ENCODE measurements at regions not wholly inside any gene's neighbourhood (a gene's known extent, or its start where the extent isn't known, plus 50 kb on each side); places are given as distances from the start of the nearest gene placed in this dataset.

DNA sequence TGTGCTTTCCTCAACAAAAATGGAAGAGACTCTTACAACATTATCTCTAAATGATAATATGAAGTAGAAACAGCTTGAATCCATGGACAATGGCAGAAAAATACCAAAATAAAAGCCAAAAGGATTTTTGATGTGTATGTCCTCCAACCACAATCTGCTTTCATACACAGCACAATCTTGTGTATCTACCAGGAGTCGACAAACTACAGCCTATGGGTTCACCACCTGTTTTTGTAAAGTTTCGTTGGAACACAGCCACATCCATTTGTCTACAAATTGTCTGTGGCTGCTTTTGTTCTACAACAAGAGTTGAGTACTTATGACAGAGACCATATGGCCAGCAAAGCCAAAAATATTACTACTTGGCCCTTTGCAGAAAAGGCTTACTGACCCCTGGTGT is 88.7 kb upstream of the UBE2E2 start:
- no peak overlapping the region for H3K4me3 Mint-ChIP-seq (ENCODE audit: unreplicated experiment)
- no peaks in the 10 kb centered on the region for H3K36me3 Mint-ChIP-seq (ENCODE audit: low read depth, unreplicated experiment)
- TF ChIP-seq, protein P1, sequence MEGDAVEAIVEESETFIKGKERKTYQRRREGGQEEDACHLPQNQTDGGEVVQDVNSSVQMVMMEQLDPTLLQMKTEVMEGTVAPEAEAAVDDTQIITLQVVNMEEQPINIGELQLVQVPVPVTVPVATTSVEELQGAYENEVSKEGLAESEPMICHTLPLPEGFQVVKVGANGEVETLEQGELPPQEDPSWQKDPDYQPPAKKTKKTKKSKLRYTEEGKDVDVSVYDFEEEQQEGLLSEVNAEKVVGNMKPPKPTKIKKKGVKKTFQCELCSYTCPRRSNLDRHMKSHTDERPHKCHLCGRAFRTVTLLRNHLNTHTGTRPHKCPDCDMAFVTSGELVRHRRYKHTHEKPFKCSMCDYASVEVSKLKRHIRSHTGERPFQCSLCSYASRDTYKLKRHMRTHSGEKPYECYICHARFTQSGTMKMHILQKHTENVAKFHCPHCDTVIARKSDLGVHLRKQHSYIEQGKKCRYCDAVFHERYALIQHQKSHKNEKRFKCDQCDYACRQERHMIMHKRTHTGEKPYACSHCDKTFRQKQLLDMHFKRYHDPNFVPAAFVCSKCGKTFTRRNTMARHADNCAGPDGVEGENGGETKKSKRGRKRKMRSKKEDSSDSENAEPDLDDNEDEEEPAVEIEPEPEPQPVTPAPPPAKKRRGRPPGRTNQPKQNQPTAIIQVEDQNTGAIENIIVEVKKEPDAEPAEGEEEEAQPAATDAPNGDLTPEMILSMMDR (IDR thresholded peaks at IDR 0.05; ENCODE audit: unreplicated experiment): no peak
- no peaks in the 10 kb centered on the region for H3K4me1 Mint-ChIP-seq (ENCODE audit: unreplicated experiment)
- no peak overlapping the region for H3K27ac Mint-ChIP-seq (ENCODE audit: unreplicated experiment)
- no peak for DNase-seq (ENCODE audit: low spot score)
- H3K27me3 Mint-ChIP-seq (ENCODE audit: unreplicated experiment): no peaks in the 10 kb centered on the region
- no peaks in the 10 kb centered on the region for H3K9me3 Mint-ChIP-seq (ENCODE audit: unreplicated experiment)

DNA sequence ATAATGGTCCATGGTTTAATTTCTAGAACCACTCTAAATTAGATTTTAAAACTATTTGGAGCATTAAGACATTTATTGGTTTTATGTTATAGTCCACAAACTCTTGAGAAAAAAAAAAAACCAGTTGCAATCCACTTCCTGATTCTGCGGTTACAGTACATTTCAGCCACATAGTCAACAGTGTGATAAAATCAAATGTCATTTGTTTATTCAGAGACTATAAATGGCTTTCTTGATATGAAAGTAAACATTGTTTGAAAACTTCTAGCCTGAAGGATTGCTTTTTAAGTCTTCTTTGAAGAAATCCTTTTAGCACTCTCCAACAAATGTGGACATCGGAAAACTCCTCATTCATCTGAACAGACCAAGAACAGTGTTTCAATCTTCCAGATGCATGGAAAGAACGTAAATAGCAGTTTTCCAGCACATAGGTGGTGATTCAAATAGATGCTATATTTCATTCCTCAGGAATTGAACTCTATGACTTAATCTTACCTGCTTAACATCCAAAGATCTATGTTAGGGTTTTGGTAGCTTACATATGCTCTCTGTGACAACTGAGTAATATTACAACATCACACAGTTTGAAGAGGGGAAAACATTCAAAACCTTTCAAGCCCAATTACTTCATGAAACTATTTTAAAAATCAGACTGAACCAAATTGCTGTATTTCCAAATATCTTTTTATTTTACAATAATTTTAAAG is 87.8 kb upstream of the UBE2E2 start:
- no peaks in the 10 kb centered on the region for H3K36me3 Mint-ChIP-seq (ENCODE audit: low read depth, unreplicated experiment)
- TF ChIP-seq, protein P1 (IDR thresholded peaks at IDR 0.05; ENCODE audit: unreplicated experiment): no peak
- no peak for DNase-seq (ENCODE audit: low spot score)
- no peak overlapping the region for H3K27ac Mint-ChIP-seq (ENCODE audit: unreplicated experiment)
- no peaks in the 10 kb centered on the region for H3K4me1 Mint-ChIP-seq (ENCODE audit: unreplicated experiment)
- H3K9me3 Mint-ChIP-seq (ENCODE audit: unreplicated experiment): no peaks in the 10 kb centered on the region
- H3K27me3 Mint-ChIP-seq (ENCODE audit: unreplicated experiment): no peaks in the 10 kb centered on the region
- no peak overlapping the region for H3K4me3 Mint-ChIP-seq (ENCODE audit: unreplicated experiment)

DNA sequence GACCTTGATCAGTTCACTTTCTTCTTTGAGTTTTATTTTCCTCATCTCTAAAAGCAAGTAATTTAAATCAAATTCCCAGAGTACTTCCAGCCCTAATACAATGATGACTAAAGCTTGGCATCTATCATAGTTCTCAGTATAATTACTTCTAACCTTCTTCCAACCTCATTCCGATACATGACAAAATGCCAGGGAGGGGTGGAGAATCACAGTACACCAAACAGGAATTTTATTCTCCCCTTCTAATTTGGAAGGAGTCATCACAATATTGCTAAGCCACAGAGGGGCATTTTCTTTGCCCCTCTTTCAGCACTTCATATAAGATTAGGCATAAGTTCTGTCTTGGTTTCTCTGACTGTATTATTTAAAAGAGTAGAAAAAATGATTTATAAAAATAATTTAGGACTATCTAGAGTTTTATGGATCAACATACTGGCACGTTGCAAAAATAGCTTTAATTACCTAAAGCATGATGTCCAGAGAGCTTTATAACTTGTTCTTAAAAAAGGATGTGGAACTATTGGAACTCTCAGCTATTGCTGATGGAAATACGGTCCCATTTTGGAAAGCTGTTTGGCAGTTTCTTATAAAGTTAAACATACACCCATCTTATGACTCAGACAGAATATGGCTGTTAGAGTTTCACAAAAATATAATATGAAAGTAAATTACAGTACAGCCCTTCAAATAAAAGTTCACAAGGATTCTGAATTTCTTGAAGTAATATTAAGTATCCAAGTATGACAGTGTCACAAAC is 86.9 kb upstream of the UBE2E2 start:
- H3K9me3 Mint-ChIP-seq (ENCODE audit: unreplicated experiment): no peaks in the 10 kb centered on the region
- H3K4me1 Mint-ChIP-seq (ENCODE audit: unreplicated experiment): no peaks in the 10 kb centered on the region
- TF ChIP-seq, protein P1 (IDR thresholded peaks at IDR 0.05; ENCODE audit: unreplicated experiment): no peak
- no peaks in the 10 kb centered on the region for H3K36me3 Mint-ChIP-seq (ENCODE audit: low read depth, unreplicated experiment)
- DNase-seq (ENCODE audit: low spot score): no peak
- no peak overlapping the region for H3K27ac Mint-ChIP-seq (ENCODE audit: unreplicated experiment)
- no peaks in the 10 kb centered on the region for H3K27me3 Mint-ChIP-seq (ENCODE audit: unreplicated experiment)
- no peak overlapping the region for H3K4me3 Mint-ChIP-seq (ENCODE audit: unreplicated experiment)

DNA sequence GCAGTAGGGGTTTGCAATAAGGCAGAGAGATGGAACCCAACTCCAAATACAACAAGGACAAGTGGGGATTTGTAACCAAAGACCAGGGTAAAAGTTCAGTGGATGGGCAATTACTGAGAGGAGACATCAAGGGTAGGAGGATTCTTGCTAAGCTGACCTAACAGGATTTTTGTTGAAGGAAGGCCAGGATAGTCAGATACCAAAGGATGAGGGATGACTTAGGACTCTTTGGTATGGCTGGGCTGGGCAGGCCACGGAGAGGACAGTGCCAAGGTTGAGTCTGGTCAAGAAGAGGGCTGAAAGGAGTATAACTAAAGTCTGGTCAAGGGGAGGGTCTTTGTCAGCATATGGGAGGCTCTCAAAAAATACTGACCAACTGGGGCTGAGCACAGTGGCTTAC is 85.3 kb upstream of the UBE2E2 start:
- no peaks in the 10 kb centered on the region for H3K9me3 Mint-ChIP-seq (ENCODE audit: unreplicated experiment)
- no peaks in the 10 kb centered on the region for H3K4me1 Mint-ChIP-seq (ENCODE audit: unreplicated experiment)
- DNase-seq (ENCODE audit: low spot score): no peak
- no peaks in the 10 kb centered on the region for H3K36me3 Mint-ChIP-seq (ENCODE audit: low read depth, unreplicated experiment)
- no peaks in the 10 kb centered on the region for H3K27me3 Mint-ChIP-seq (ENCODE audit: unreplicated experiment)
- TF ChIP-seq, protein P1 (IDR thresholded peaks at IDR 0.05; ENCODE audit: unreplicated experiment): no peak
- no peak overlapping the region for H3K4me3 Mint-ChIP-seq (ENCODE audit: unreplicated experiment)
- H3K27ac Mint-ChIP-seq (ENCODE audit: unreplicated experiment): no peak overlapping the region

DNA sequence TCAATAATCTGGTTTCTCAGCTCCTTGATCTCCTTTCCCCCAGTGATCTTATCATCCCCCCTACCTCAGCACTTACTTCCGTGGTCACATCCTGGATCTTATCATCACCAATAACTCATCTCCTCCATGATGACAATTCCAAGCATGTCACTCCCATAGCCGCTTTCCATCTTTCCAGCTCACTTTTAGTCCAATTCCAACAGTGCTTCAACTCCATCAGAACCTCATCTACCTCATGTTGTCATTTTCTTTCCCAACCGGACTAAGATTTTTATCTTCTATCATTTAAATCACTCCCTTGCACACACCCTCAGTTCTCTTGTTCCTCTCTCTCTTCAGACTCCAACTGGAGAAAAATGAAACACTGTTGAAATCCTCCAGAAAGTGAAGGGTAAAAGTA is 75.9 kb upstream of the UBE2E2 start:
- Mint-ChIP-seq H3K36me3 (ENCODE audit: low read depth, unreplicated experiment) (no peaks in the 10 kb centered on the region), H3K4me1 (ENCODE audit: unreplicated experiment) (no peaks in the 10 kb centered on the region), H3K4me3 (ENCODE audit: unreplicated experiment) (no peak overlapping the region), H3K9me3 (ENCODE audit: unreplicated experiment) (no peaks in the 10 kb centered on the region), H3K27me3 (ENCODE audit: unreplicated experiment) (no peaks in the 10 kb centered on the region), H3K27ac (ENCODE audit: unreplicated experiment) (no peak overlapping the region)
- DNase-seq (ENCODE audit: low spot score): no peak
- TF ChIP-seq, protein P1 (IDR thresholded peaks at IDR 0.05; ENCODE audit: unreplicated experiment): no peak

Measured in endothelial cell (in vitro differentiated cells).